Stimulated activated CD4-positive, alpha-beta T cell treated with anti-CD3 and anti-CD28 coated beads, Interleukin-4, amount 100 ng/mL, for 4 hours (primary cell): ENCODE measurements at regions not wholly inside any gene's neighbourhood (a gene's known extent, or its start where the extent isn't known, plus 50 kb on each side); places are given as distances from the start of the nearest gene placed in this dataset.
"Not testable (repeated sequence)": the region's sequence is repeated elsewhere in the genome, so short reads cannot be mapped to it uniquely, and the experiment has no call there.

Source experiments
- DNase-seq, 2 experiments: peaks; one replicate each; pipeline ENCODE4 v3.0.0-alpha.2; 2020

DNA sequence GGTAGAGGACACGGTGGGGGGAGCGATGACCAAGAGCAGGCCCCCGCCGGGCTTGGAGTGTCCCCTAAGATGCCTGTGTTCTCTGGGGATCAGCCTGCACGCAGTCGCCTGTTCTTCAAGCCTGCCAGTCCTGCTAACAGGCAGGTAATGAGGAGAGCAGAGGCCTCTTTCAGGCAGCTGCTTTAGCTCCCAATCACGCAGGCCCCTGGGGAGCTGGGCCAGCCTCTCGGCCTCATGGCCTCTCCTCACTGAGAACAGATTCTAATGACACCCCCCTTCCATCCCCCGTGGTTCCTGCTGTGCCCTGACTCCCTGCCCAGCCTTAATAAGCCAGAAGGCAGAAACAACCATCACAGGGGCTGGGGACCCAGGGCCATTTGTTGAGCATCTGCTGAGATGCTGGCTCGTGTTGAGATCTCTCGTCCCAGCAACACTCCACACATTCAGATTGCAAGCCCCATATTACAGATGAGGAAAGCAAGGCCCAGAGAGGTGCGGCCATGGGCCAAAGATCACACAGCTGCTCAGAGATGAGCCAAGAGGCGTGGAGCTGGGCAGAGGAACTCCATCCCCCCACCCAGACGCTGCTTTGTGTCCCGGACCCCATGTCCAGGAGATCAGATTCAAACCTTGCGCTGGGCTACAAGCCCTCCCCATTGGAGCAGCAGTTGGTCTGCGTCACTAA lies 71.6 kb upstream of the CASZ1 start:
- DNase-seq: no peak

DNA sequence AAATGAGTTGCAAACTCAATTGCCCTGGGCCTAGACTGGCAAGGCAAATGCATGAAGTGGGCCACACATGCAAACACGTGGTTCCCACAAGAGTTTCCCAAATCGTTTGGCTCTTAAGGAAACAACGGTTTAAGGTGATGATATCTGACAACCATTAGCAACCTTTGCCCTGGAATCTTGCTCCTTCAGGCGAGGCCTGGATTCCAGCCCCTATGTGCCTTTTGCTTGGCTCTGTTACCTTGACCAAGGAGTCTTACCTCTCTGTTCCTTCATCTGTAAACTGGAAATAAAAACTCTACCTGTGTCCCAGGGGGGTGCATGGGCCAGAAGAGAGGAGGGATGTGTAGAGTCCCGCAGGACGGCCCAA lies 72.1 kb upstream of the CASZ1 start:
- DNase-seq: no peak

DNA sequence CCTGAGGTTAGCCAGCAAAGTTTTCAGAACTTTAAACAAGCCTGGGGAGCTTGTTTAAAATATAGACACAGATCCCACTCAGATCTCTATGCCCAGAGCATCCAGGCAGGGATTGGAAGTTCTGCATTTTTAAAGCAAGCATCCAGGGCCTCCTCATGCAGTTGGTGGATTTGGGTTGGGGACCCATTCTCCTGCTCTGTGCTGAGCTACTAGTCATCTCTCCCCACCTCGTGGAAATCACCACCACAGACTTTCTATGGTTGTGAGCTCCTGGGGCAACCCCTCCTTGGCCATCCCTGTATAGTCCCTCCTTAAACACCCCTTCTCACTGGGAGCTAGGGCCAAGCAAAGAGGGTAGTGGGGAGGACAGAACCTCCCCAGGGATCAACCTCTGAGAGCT lies 73.5 kb upstream of the CASZ1 start:
- no peak for DNase-seq

DNA sequence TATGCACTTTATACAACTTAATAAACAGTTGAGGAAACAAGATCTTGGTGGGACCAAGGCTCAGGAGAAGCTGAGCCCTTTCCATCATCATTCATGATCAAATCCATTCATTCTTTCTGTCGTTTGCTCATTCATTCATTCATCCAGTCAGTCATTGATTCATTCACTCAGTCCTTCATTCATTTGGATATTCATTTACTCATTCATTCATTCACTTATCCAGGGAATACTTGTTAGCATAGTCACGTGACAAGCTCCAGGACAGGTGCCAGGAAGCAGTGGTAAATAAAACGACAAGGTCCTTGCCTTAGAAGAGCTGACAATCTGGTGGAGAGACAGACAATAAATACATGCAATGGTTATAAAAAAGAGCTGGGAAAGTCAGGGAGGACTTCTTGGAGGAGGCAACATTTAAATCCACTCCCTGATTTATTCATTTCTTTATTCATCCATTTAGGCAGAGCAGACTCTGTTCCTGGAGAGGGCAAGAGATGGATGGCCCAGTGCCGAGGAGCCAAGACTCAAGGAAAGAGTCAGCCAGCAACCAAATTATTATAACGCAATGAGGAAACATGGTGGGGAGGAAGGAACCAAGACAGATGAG lies 74.1 kb upstream of the CASZ1 start:
- DNase-seq: no peak

DNA sequence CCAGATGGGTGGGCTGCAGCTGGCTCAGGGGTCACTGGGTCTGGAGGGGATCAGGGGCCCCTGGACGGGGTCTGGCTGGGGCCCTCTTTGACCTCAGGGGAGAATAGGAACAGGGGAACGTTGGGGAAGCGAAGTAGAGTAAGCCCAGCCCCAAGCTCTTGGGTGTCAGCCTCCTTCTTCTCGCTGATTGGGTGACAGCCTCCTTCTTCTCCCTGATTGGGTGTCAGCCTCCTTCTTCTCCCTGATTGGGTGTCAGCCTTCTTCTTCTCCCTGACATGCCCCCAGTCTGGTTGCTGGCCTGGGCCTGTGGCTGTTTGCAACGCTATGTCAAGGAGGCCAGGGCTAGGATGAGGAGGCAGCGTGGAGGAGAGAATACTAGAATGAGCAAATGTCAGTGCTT lies 76.7 kb upstream of the CASZ1 start:
- no peak for DNase-seq

DNA sequence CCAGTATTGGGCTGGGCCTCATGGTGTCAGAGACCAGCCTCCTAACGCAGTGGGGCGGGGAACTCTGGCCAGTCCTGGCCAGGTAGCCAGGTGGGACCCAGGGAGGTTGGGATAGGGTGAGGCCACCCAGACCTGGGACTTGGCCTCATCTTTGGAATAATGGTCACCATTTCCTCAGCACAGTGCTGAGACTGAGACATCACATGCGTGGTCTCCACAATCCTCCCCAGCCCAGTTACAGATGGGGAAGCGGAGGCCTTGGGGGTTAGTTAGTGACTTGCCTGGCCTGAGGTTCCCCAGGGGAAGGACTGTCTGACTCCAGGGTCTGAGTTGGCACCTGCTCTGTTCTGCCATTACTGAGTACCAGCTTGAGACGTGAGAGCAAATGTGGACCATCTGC lies 77.9 kb upstream of the CASZ1 start:
- no peak for DNase-seq

DNA sequence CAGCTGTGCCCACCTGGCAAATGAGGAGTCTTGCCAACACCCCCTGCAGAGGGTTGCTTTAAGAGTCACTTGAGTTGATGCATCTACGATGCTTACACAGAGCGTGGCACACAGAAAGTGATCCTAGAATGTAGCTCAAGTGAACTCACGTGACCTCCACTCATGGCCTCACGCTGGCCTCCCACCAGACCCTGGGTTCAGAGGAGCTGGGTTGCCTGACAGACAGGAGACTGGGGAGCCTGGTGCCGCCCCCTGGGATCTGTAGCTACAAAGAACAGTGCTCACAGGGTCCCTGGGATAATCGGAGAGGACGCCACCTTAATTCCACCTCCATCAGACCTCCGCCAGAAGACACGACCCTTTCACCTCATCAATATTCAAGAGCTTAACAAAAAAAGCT lies 81.4 kb upstream of the CASZ1 start:
- DNase-seq: no peak

DNA sequence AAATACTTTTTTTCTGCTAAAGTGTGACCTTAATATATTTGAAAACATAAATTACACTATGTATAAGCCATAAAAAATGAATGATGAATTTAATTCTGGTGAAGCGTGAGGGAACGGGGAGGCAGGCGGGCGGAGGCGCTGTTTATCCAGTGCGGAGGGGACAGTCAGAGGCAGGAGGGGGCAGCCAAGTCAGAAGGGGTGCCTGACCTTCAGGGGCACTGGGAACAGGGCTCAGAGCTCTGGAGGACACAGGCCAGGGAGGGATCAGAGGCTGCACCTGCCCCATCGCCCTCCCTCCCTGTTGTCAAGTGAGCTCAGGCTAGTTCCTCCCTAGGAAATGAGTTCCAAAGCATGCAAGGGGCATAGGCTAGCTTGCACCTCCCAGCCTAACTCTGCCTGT lies 82.0 kb upstream of the CASZ1 start:
- no peak for DNase-seq

DNA sequence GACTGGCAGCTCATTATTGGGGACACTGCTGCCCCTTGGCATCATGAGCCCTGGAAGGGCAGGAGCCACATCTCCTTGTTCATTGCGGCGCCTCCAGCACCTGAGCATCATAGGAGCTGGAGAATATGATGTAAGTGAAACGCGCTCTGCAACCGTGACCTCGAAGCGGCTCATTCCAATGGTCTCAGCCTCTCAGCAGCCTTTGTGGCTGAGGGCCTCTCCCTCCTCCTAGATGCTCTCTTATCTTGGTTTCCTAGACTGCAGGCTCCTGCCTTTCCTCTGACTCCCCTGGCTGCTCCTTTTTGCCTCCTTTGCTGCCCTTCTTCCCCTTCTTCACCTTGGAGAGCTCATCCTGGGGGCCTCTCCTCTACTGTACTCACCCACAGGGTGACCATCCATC lies 83.6 kb upstream of the CASZ1 start:
- no peak for DNase-seq

DNA sequence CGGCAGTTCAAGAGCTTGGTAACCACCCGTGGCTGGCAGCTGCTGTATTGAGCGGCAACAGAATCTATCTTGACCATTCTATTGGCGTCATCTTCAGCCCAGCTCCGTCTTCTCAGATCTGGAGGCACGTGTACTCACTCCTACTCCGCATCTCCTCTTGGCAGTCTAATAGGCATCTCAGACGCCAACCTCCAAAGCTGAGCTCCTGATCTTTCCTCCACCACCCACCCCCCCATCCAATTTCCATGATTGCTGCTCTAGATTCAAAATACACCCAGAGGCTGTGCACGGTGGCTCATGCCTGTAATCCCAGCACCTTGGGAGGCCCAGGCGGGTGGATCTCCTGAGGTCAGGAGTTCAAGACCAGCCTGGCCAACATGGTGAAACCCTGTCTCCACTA lies 84.6 kb upstream of the CASZ1 start:
- DNase-seq: no peak

DNA sequence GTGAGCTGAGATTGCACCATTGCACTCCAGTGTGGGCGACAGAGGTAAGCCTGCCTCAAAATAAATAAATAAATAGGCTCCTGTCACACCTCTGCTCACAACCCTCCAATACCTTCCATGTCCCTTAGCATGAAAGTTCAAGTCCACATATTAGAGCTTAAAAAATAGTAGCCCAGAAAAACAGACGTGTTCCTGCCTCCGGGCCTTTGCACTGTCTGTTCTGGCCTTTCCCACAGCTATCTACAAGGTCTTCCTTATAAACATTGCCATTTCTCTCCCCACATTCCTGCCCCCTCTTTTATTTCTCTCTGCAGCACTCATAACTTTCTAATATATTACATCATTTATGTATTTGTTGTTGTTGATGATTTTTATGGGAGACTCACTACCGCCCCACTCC lies 85.6 kb upstream of the CASZ1 start:
- DNase-seq: no peak

DNA sequence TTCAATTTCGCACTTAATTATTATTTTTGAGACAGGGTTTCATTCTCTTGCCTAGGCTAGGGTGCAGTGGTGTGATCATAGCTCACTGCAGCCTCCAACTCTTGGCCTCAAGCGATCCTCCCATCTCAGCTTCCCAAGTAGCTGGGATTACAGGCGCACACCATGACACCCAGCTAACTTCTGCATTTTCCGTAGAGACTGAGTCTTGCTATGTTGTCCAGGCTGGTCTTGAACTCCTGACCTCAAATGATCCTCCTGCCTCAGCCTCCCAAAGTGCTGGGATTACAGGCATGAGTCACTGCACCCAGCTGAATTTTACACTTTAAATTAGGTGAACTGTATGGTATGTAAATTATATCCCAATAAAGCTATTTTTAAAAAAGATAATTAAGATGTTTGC lies 90.6 kb upstream of the CASZ1 start:
- DNase-seq: not testable (repeated sequence)

DNA sequence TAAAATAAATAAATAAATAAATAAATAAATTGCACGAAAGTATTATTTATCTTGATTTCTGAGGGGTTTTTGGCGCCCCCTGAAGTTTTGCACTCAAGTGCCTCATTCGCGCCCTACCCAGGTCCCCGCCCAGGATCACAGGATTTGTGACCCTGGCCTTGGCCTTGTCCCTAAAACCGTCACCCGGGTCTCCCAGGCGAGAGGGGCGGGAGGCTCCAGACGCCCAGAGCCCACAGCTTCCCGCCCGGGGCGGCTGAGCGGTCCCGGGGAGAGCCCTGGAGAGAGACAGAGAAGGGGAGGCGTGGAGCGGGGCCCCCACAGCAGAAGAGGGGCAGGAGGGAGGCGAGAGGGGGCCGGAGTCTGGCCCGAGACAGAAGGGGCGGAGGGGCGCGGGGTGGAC lies 91.8 kb upstream of the CASZ1 start:
- DNase-seq: no peak

DNA sequence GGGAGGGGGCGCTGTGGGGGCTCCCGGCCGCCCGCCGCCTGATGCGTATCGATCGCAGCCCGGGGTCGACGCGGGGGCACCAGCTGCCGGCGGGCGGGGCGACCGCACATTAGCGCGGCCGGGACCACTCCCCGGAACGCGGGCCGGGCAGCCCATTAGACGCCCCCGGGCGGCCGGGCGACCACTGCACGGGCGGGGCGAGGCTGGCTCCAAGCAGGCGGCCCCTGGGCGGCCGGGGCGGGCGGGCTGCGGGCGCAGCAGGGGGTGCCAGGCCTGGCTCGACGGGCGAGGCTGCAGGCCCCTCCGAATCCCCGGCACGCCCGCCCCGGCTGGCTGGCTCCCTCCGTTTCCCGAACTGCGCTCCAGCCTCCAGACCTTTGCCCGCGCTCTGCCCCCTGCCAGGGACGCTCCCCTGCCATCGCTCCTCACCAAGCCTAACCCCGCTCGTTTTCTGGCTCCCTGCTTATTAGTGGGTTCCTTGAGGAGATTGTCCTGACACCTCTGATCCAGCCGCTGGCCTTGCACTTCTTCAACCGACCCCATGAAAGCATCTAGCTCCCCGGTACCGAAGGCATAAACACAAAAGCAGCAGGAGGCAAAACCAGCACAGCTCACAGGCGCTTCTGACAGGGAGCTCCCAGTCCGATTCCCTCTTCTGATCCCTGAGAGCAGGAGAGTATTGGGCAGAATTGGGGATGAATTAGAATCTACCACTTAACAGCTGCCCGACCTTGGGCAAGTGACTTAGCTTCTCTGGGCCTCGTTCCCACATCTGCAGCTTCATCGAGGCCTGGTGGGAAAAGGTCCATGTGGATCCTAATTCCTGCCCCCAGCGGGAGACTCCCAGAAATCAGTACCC lies 92.6 kb upstream of the CASZ1 start:
- no peak for DNase-seq

DNA sequence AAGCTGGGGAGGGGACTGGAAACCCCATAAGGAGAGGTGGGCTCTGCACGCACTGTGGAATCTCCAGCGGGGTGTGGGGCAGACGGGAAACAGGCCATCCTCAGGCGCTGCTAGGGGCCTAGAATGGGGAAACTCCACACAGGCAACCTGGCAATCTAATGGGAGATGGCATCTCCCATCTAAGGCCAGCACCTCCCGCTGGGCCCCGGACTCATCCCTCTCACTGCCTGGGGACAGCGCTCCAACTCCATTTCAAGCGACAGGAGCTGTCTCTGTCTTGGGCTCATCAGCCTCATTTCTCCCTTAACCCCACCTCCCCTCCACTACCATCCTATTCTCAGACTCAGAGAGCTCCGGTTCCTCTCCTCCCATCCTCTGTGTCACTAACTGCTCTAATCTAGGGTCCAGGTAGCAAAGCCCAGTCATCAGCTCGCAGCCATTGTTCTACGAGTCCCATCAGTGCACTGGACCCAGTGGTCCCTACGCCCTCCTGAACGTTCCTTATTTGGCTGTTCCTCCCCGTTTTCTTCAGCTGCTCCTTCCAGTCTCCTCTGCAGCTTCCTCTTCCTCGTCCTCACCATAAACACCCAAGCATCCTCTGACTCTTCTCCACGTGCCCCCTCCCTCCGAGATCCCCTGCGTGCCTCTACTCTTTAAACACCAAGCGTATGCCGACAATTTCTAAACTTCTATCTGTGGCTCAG lies 93.4 kb upstream of the CASZ1 start:
- DNase-seq: no peak

DNA sequence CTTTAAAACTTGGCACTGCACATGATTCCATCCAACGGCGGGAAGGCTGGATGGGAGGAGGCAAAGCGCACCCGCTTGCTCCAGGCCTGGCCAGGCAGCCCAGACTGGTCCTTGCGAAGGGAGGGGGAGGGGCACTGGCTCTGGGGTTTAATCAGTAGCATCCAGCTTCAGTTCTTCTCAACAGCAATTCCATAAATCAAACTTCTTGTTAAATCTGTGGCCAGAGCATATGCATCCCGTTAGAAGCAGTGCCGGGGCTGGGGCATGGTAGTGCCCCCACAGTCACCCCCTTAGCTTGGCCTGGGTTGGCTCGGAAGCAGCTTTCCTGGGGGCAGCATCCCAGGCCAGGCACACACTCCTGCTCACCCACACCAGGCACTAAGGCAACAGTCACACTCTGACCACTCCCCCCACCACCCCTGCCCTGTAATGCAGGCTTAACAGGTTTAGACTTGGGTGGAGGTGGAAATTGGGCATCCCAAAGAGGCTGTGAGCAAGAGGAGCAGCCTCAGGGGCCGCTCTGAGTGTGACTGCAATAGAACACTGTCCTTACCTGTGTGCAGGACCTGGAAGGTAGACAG lies 94.1 kb upstream of the CASZ1 start:
- no peak for DNase-seq

DNA sequence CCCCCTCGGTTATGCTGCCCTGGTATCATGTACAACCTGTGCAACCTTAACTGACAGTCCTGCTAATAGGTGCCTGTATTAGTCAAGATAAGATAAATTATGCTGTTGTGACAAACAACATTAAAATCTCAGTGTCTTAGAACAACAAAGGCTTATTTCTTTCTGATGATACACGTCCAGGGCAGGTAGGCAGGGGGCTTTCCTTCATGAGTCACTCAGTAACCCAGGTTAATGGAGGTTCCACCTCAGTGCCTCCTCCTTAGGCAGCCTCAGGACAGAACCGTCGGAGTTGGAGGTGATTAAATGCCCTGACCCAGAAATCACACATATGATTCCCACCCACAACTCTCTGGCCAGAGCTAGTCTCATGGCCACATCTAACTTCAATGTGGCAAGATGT lies 94.6 kb upstream of the CASZ1 start:
- DNase-seq: no peak

DNA sequence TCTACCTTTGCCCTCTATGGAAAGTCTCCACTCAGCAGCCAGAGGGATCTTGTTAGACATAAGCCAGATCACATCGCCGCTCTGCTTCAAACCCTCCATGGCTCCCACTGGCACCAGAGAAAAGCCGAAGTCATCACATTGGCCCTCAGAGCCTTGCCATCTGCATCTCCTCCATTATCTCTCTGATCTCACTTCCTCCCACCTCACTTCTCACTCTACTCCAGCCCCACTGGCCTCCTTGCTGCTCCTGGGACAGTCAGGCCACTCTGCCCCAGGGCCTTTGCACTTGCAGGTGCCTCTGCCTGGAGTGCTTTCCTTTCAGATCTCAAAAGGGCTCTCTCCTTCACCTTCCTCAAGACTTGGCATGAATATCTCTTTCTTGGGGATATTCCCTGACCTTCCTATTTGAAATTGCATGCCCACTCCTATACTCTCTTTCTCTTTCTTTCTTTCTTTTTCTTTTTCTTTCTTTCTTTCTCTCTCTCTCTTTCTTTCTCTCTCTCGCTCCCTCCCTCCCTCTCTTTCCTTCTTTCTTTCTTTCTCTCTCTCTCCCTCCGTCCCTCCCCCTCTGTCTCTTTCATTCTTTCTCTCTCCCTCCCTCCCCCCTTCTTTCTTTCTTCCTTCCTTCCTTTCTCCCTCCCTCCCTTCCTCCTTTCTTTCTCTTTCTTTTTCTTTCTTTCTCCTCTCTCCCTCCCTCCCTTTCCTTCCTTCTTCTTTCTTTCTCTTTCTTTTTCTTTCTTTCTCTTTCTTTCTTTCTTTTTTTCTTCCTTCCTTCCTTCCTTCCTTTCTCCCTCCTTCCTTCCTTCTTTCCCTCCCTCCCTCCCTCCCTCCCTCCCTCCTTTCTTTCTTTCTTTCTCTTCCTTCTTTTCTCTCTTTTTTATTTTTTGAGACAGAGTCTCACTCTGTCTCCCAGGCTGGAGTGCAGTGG lies 96.0 kb upstream of the CASZ1 start:
- DNase-seq: no peak

DNA sequence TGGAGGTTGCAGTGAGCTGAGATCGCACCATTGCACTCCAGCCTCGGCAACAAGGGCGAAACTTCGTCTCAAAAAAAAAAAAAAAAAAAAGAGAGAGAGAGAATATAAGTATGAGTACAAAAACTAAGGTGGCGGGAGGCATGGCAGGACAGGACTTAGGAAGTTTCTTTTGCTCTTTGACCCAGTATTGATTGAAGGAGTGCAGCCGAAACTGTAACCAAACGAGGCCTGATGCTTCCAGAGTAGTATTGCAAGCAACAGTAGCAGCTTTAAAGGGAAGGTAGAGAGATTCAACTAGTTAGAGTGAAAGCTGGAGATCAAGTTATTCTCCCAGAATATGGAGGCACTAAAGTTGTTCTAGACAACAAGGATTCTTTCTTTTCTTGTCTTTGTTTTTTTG lies 99.2 kb upstream of the CASZ1 start:
- no peak for DNase-seq

DNA sequence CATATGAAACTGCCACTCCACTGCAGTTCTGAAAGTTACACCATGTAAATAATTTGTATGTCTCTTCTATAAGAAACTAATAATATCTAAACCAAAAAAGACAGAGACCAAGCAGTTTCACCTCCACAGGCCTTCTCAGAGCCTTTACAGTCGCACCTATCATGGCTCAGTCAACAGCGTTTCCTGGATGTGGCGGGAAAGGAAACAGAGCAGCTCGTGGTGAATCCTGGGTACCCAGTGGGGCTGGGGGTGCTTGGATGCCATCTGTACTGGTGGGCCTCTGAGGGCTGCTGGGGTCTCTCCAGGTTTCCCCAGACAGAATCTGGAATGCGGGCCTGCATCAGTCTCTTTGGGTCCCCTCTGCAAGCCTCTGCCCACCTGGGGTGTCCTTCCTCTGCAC lies 100.2 kb upstream of the CASZ1 start:
- DNase-seq: no peak

DNA sequence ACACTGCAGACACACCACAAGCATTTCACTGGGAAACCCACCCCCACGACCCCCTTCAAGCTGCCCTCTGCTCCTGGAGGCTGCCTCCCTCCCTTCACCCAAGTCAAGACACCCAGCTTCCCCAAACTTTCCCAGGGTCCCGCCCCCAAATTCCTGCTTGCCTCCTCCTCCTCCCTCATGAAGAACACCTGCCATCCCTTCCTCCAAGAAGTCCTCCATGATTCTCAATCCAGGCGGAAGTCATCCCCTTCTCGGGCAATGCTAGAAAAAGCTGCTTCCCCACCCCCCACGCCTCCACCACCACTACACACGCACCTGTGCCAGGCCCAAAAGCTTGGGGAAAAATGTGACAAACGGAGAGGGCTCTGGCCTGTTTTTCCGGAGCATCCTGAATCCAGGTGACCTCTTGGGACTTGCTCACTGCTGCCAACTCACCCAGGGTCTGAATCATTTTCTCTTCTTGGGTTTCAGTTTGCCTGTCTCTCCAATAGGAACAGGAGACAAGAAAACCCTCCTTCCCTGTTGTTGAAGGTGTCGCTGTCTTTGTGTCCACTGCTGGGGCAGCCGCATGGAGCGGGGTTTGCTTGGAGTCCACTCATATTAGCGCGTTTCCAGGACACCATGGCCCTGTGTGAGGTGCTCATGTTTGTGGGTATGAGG lies 101.0 kb upstream of the CASZ1 start:
- DNase-seq: no peak
